ENCODE measurements at regions not wholly inside any gene's neighbourhood (a gene's known extent, or its start where the extent isn't known, plus 50 kb on each side); places are given as distances from the start of the nearest gene placed in this dataset.
"Not testable (repeated sequence)": the region's sequence is repeated elsewhere in the genome, so short reads cannot be mapped to it uniquely, and the experiment has no call there.

DNA sequence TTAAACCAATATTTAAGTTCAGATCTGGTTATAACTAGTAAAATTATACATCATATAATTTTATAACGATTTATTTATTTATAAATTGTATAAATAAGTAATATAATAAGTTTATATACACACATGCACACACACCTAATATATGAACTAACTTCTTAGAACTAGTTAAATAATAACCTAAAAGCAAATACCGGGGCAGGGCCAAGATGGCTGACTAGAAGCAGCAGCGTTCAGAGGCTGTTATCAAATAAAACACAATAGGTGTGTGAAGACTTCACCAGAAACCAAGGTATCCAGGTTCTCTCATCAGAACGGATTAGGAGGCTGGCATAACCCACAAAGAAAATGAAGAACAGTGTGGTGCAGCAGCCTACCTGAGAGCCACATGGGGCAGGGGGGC is 653.6 kb upstream of the CBLB start:
- Histone ChIP-seq H3K27me3 (ENCODE audit: control insufficient read depth in 1 of 2, insufficient read depth in 2 of 2, low read length in 2 of 2) (no peaks in the 10 kb centered on the region), H3K27ac (ENCODE audit: low read depth in 2 of 2, low read length in 1 of 2) (no peak overlapping the region), H3K4me1 (ENCODE audit: control insufficient read depth in 2 of 2, insufficient read depth in 2 of 2, low read length in 1 of 2) (no peaks in the 10 kb centered on the region), H3K4me3 (ENCODE audit: low read depth in 1 of 2, low read length in 2 of 2) (no peak overlapping the region), H3K9me3 (ENCODE audit: control insufficient read depth in 2 of 2, insufficient read depth in 1 of 2, low read depth in 1 of 2, low read length in 1 of 2) (no peaks in the 10 kb centered on the region), H3K36me3 (ENCODE audit: control insufficient read depth in 2 of 2, insufficient read depth in 2 of 2, low read length in 1 of 2) (no peaks in the 10 kb centered on the region)
- 60 to 86% methylated on average over 4 of the region's 4 CpGs for WGBS, 2 donors

DNA sequence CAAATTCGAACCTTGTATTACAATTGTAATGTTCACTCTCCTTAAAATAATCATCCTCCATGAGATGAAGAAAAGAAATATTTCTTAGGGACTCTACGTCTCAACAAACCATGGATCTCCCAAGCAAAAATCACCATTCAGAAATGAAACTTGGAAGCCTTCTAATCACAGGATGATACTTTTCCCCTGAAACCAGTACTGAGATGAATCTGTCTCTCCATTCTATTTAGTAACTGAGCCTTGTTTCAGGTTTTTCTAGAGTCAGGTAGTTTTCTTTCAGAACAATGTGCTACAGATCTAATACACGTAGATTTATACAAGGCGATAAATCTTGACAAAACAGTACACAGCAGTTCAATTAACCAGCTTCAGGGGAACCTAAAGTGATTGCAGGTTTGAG is 660.1 kb upstream of the CBLB start:
- WGBS, 2 donors = 85 to 92% methylated on average over 4 of the region's 4 CpGs
- H3K4me3 ChIP-seq (ENCODE audit: low read depth in 1 of 2, low read length in 2 of 2) = no peak overlapping the region
- H3K4me1 ChIP-seq (ENCODE audit: control insufficient read depth in 2 of 2, insufficient read depth in 2 of 2, low read length in 1 of 2) = no peaks in the 10 kb centered on the region
- no peaks in the 10 kb centered on the region for H3K36me3 ChIP-seq (ENCODE audit: control insufficient read depth in 2 of 2, insufficient read depth in 2 of 2, low read length in 1 of 2)
- H3K27ac ChIP-seq (ENCODE audit: low read depth in 2 of 2, low read length in 1 of 2) = no peak overlapping the region
- H3K9me3 ChIP-seq (ENCODE audit: control insufficient read depth in 2 of 2, insufficient read depth in 1 of 2, low read depth in 1 of 2, low read length in 1 of 2) = no peaks in the 10 kb centered on the region
- no peaks in the 10 kb centered on the region for H3K27me3 ChIP-seq (ENCODE audit: control insufficient read depth in 1 of 2, insufficient read depth in 2 of 2, low read length in 2 of 2)

DNA sequence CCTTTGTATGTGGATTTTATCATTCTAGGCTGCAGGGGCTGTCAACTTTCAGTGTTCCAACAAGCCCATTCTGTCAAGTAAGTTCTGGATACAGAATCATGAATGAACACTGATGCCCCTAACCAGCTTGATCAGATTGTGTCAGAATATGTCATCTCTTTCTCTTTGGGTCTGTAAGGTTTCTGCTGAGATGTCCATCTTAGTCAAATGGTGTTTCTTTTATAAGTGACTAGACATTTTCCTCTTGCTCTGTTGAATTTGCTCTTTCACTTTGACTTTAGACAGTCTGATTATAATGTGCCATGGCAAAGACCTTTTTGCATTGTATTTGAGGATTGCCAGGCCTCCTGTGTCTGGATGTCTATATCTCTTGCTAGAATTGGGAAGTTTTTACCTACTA is 660.9 kb upstream of the CBLB start:
- Histone ChIP-seq H3K36me3 (ENCODE audit: control insufficient read depth in 2 of 2, insufficient read depth in 2 of 2, low read length in 1 of 2) (no peaks in the 10 kb centered on the region), H3K4me1 (ENCODE audit: control insufficient read depth in 2 of 2, insufficient read depth in 2 of 2, low read length in 1 of 2) (no peaks in the 10 kb centered on the region), H3K27me3 (ENCODE audit: control insufficient read depth in 1 of 2, insufficient read depth in 2 of 2, low read length in 2 of 2) (no peaks in the 10 kb centered on the region), H3K9me3 (ENCODE audit: control insufficient read depth in 2 of 2, insufficient read depth in 1 of 2, low read depth in 1 of 2, low read length in 1 of 2) (no peaks in the 10 kb centered on the region), H3K4me3 (ENCODE audit: low read depth in 1 of 2, low read length in 2 of 2) (no peak overlapping the region), H3K27ac (ENCODE audit: low read depth in 2 of 2, low read length in 1 of 2) (no peak overlapping the region)

DNA sequence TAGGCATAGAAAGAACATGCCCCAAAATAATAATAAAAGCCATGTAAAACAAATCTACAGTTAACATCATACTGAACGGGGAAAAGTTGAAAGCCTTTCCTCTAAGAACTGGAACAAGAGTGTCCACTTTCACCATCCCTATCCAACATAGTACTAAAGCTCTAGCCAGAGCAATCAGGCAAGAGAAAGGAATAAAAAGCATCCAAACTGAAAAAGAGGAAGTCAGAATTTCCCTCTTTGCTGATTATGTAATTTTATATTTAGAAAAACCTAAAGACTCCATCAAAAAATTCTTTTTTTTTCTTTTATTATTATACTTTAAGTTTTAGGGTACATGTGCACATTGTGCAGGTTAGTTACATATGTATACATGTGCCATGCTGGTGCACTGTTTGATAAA is 661.6 kb upstream of the CBLB start:
- Histone ChIP-seq H3K4me1 (ENCODE audit: control insufficient read depth in 2 of 2, insufficient read depth in 2 of 2, low read length in 1 of 2) (no peaks in the 10 kb centered on the region), H3K27ac (ENCODE audit: low read depth in 2 of 2, low read length in 1 of 2) (no peak overlapping the region), H3K27me3 (ENCODE audit: control insufficient read depth in 1 of 2, insufficient read depth in 2 of 2, low read length in 2 of 2) (no peaks in the 10 kb centered on the region), H3K4me3 (ENCODE audit: low read depth in 1 of 2, low read length in 2 of 2) (no peak overlapping the region), H3K9me3 (ENCODE audit: control insufficient read depth in 2 of 2, insufficient read depth in 1 of 2, low read depth in 1 of 2, low read length in 1 of 2) (no peaks in the 10 kb centered on the region), H3K36me3 (ENCODE audit: control insufficient read depth in 2 of 2, insufficient read depth in 2 of 2, low read length in 1 of 2) (no peaks in the 10 kb centered on the region)
- 88 to 89% methylated on average over 1 of the region's 1 CpG for WGBS, 2 donors

DNA sequence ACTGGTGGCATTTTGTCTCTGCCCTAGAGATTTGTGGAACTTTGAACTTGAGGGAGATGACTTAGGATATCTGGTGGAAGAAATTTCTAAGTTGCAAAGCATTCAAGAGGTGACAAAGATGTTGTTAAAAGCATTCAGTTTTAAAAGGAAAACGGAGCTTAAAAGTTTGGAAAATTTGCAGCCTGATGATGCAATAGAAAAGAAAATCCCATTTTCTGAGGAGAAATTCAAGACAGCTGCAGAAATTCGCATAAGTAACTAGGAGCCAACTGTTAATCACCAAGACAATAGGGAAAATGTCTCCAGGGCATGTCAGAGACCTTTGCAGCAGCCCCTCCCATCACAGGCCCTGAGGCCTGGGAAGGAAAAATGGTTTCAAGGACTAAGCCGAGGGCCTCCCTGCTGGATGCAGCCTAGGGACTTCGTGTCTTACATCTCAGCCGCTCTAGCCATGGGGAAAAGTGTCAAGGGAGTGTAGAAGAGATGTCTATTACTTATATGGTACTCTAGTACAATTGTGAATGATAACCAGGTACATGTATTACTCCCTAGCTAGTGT is 663.0 kb upstream of the CBLB start:
- 82 to 85% methylated on average over 5 of the region's 5 CpGs for WGBS, 2 donors
- not testable (repeated sequence) for H3K9me3 ChIP-seq (ENCODE audit: control insufficient read depth in 2 of 2, insufficient read depth in 1 of 2, low read depth in 1 of 2, low read length in 1 of 2); H3K4me1 ChIP-seq (ENCODE audit: control insufficient read depth in 2 of 2, insufficient read depth in 2 of 2, low read length in 1 of 2); H3K27me3 ChIP-seq (ENCODE audit: control insufficient read depth in 1 of 2, insufficient read depth in 2 of 2, low read length in 2 of 2); H3K27ac ChIP-seq (ENCODE audit: low read depth in 2 of 2, low read length in 1 of 2); H3K36me3 ChIP-seq (ENCODE audit: control insufficient read depth in 2 of 2, insufficient read depth in 2 of 2, low read length in 1 of 2); H3K4me3 ChIP-seq (ENCODE audit: low read depth in 1 of 2, low read length in 2 of 2)

DNA sequence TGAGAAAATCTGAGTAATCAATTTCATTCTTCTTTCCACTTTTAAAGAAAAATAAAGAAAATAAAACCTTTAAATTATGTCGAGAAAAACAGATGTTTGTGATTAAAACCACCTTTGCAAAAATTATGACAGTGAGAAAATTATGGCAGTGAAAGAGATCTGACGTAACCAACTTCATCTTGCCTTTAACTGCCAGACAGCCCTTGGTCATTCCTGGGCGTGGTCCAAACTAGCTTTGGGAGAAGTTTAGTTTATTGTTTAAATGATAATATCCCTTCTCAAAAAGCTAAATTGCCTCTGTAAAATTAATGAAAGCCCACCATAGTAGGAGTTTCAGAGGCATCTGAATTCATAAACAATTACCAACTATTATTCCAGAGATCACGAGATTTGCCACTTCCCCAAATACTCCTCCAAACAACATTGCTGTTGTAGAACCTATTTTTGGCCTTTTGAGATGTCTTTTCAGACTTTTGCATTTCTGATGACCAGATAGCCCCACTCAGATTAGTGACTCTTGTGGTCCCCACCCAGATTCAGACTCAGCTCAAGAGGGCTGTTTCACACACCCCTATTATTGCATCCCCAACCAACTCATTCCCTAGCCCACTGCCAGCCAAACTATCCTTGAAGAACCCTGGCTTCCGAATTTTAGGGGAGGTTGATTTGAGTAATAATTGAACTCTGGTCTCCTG is 664.4 kb upstream of the CBLB start:
- Histone ChIP-seq H3K27ac (ENCODE audit: low read depth in 2 of 2, low read length in 1 of 2) (no peak overlapping the region), H3K36me3 (ENCODE audit: control insufficient read depth in 2 of 2, insufficient read depth in 2 of 2, low read length in 1 of 2) (no peaks in the 10 kb centered on the region), H3K9me3 (ENCODE audit: control insufficient read depth in 2 of 2, insufficient read depth in 1 of 2, low read depth in 1 of 2, low read length in 1 of 2) (no peaks in the 10 kb centered on the region), H3K4me3 (ENCODE audit: low read depth in 1 of 2, low read length in 2 of 2) (no peak overlapping the region), H3K4me1 (ENCODE audit: control insufficient read depth in 2 of 2, insufficient read depth in 2 of 2, low read length in 1 of 2) (no peaks in the 10 kb centered on the region), H3K27me3 (ENCODE audit: control insufficient read depth in 1 of 2, insufficient read depth in 2 of 2, low read length in 2 of 2) (no peaks in the 10 kb centered on the region)
- 79 to 84% methylated on average over 5 of the region's 5 CpGs for whole genome bisulfite sequencing, 2 donors

DNA sequence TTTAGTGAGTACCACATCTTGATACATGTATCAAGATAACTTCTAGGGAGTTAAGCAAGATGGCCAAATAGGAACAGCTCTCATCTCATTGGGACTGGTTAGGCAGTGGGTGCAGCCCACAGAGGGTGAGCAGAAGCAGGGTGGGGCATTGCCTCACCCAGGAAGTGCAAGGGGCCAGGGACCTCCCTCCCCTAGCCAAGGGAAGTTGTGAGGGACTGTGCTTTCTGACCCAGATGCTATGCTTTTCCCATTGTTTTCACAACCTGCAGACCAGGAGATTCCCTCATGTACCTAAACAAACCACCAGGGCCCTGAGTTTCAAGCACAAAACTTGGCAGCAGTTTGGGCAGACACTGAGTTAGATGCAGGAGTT is 665.0 kb upstream of the CBLB start:
- no peaks in the 10 kb centered on the region for H3K27me3 ChIP-seq (ENCODE audit: control insufficient read depth in 1 of 2, insufficient read depth in 2 of 2, low read length in 2 of 2)
- H3K9me3 ChIP-seq (ENCODE audit: control insufficient read depth in 2 of 2, insufficient read depth in 1 of 2, low read depth in 1 of 2, low read length in 1 of 2) = no peaks in the 10 kb centered on the region
- H3K27ac ChIP-seq (ENCODE audit: low read depth in 2 of 2, low read length in 1 of 2) = no peak overlapping the region
- H3K4me1 ChIP-seq (ENCODE audit: control insufficient read depth in 2 of 2, insufficient read depth in 2 of 2, low read length in 1 of 2) = no peaks in the 10 kb centered on the region
- H3K4me3 ChIP-seq (ENCODE audit: low read depth in 1 of 2, low read length in 2 of 2) = no peak overlapping the region
- H3K36me3 ChIP-seq (ENCODE audit: control insufficient read depth in 2 of 2, insufficient read depth in 2 of 2, low read length in 1 of 2) = no peaks in the 10 kb centered on the region

DNA sequence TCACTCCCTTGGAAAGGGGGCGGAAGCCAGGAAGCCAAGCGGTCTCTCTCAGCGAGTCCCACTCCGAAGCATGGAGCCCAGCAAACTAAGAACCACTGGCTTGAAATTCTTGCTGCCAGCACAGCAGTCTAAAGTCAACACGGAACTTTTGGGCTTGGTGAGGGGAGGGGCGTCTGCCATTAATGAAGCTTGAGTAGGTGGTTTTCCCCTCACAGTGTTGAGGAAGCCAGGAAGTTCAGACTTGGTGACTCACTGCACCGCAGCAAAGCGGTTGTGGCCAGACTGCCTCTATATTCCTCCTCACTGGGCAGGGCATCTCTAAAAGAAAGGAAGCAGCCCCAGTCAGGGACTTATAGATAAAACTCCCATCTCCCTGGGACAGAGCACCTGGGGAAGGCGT is 665.4 kb upstream of the CBLB start:
- no peak overlapping the region for H3K4me3 ChIP-seq (ENCODE audit: low read depth in 1 of 2, low read length in 2 of 2)
- WGBS, 2 donors = 78 to 82% methylated on average over 9 of the region's 9 CpGs
- no peaks in the 10 kb centered on the region for H3K9me3 ChIP-seq (ENCODE audit: control insufficient read depth in 2 of 2, insufficient read depth in 1 of 2, low read depth in 1 of 2, low read length in 1 of 2)
- H3K27me3 ChIP-seq (ENCODE audit: control insufficient read depth in 1 of 2, insufficient read depth in 2 of 2, low read length in 2 of 2) = no peaks in the 10 kb centered on the region
- H3K4me1 ChIP-seq (ENCODE audit: control insufficient read depth in 2 of 2, insufficient read depth in 2 of 2, low read length in 1 of 2) = no peaks in the 10 kb centered on the region
- no peaks in the 10 kb centered on the region for H3K36me3 ChIP-seq (ENCODE audit: control insufficient read depth in 2 of 2, insufficient read depth in 2 of 2, low read length in 1 of 2)
- no peak overlapping the region for H3K27ac ChIP-seq (ENCODE audit: low read depth in 2 of 2, low read length in 1 of 2)

DNA sequence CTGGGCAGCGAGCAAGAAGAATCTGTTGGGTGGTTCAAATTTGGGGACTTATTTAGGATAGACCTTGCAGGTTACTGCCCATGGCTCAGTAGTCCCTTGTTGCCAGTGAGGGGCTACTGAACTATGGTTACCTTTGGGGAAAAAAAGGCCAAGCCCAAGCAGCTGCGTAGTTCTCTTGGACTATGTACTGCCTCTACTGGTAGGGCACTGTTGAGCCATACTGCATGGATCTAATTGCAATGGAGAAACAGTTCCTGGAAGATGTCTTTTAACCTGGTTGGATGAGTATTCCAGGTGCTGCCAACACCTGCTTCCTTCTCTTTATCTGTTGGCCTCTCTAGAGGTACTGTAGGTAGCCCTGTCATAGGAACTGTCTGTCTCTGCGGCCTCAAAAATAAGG is 671.9 kb upstream of the CBLB start:
- H3K27ac ChIP-seq (ENCODE audit: low read depth in 2 of 2, low read length in 1 of 2) = no peak overlapping the region
- WGBS, 2 donors = 92% methylated on average over 3 of the region's 3 CpGs
- no peaks in the 10 kb centered on the region for H3K4me1 ChIP-seq (ENCODE audit: control insufficient read depth in 2 of 2, insufficient read depth in 2 of 2, low read length in 1 of 2)
- H3K4me3 ChIP-seq (ENCODE audit: low read depth in 1 of 2, low read length in 2 of 2) = no peak overlapping the region
- H3K9me3 ChIP-seq (ENCODE audit: control insufficient read depth in 2 of 2, insufficient read depth in 1 of 2, low read depth in 1 of 2, low read length in 1 of 2) = no peaks in the 10 kb centered on the region
- H3K36me3 ChIP-seq (ENCODE audit: control insufficient read depth in 2 of 2, insufficient read depth in 2 of 2, low read length in 1 of 2) = no peaks in the 10 kb centered on the region
- H3K27me3 ChIP-seq (ENCODE audit: control insufficient read depth in 1 of 2, insufficient read depth in 2 of 2, low read length in 2 of 2) = no peaks in the 10 kb centered on the region

DNA sequence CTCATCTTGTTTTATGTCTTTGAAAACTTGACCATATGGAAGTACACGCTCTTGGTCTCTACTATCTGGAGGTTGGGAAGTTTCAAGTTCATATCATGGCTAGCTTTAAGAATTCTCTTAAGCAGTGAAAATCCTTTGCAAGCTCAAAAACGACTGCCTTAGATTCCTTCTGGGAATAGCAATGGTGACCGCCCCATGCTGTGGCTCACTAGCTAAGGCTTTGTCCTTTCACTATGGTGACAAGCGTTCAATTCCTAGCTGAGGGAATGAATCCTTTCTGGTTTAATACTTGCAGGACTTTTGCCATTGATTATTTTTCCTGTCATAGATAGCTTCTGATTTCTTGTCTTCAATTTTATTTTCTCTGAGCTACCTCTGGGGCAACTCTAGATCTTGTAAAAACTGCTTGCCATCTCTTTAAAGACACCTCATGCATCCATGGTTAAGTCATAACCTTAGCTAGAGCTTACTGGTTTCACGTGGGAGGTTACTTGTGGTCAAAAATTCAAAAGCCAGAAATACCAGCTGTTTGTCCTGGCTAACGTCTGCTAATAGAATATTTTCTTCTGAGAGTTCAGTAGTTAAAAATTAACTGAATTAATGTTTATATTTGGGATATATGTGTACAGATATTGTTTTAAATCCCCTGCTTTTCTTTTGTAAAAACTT is 673.4 kb upstream of the CBLB start:
- Histone ChIP-seq H3K27ac (ENCODE audit: low read depth in 2 of 2, low read length in 1 of 2) (no peak overlapping the region), H3K36me3 (ENCODE audit: control insufficient read depth in 2 of 2, insufficient read depth in 2 of 2, low read length in 1 of 2) (no peaks in the 10 kb centered on the region), H3K4me3 (ENCODE audit: low read depth in 1 of 2, low read length in 2 of 2) (no peak overlapping the region), H3K4me1 (ENCODE audit: control insufficient read depth in 2 of 2, insufficient read depth in 2 of 2, low read length in 1 of 2) (no peaks in the 10 kb centered on the region), H3K9me3 (ENCODE audit: control insufficient read depth in 2 of 2, insufficient read depth in 1 of 2, low read depth in 1 of 2, low read length in 1 of 2) (no peaks in the 10 kb centered on the region), H3K27me3 (ENCODE audit: control insufficient read depth in 1 of 2, insufficient read depth in 2 of 2, low read length in 2 of 2) (no peaks in the 10 kb centered on the region)
- WGBS, 2 donors = 62 to 73% methylated on average over 6 of the region's 6 CpGs
